SK-N-SH (cell line): ENCODE measurements at regions not wholly inside any gene's neighbourhood (a gene's known extent, or its start where the extent isn't known, plus 50 kb on each side); places are given as distances from the start of the nearest gene placed in this dataset.

Experiments
- CTCF ChIA-PET: fragments of 300-600, 350-600 bp; formaldehyde crosslinking; extraction: SDS; loops from one replicate; lab custom pipeline; 2021; lab: Yijun Ruan, JAX
- POLR2A ChIA-PET: fragments of 350-600 bp; sonication (Branson Sonifier 250); formaldehyde crosslinking; extraction: SDS; loops from one replicate; lab custom pipeline; 2020; ENCODE audit warnings: antibody characterized with exemption, inconsistent platforms; lab: Yijun Ruan, JAX
- DNase-seq: peaks from one replicate; pipeline ENCODE4 v3.0.0; 2012
- H2AFZ ChIP-seq: fragments of 200-600 bp; sonication (generic); 2 replicates; pipeline ENCODE4 v1.8.1; 2016; ENCODE audit warnings: antibody characterized with exemption, mild to moderate bottlenecking, low read depth
- H3F3A ChIP-seq: fragments of 200-600 bp; sonication (generic); replicated peaks from 2 replicates; pipeline ENCODE3; 2016; ENCODE audit warnings: antibody characterized with exemption, mild to moderate bottlenecking; ENCODE audit not compliant: insufficient read depth
- H3K27ac ChIP-seq, 2 experiments: fragments of 200-500 bp in 1 of 2; fragments of 200-600 bp in 1 of 2; sonication (Bioruptor generic) in 1 of 2; sonication (generic), shearing (Covaris generic) in 1 of 2; 2 replicates each; pipeline versions ENCODE4 v1.5.1 to v1.6.1; 2014 to 2016; ENCODE audit warnings: low read depth in 2 of 2, inconsistent platforms in 1 of 2, low read length in 1 of 2, mild to moderate bottlenecking in 1 of 2, mixed read lengths in 1 of 2
- H3K27me3 ChIP-seq: fragments of 200-600 bp; sonication (generic), shearing (Covaris generic); 2 replicates; pipeline ENCODE4 v1.6.1; 2016; ENCODE audit warnings: mixed run types; ENCODE audit not compliant: insufficient read depth
- H3K36me3 ChIP-seq, 2 experiments: fragments of 200-500 bp in 1 of 2; fragments of 200-600 bp in 1 of 2; sonication (Bioruptor generic) in 1 of 2; sonication (generic) in 1 of 2; replicated peaks in 1 of 2; 2 replicates each; pipeline versions ENCODE3 to v1.5.1; 2014 to 2016; ENCODE audit warnings: low read length in 1 of 2, mild to moderate bottlenecking in 1 of 2; ENCODE audit not compliant: insufficient read depth in 2 of 2, control insufficient read depth in 1 of 2
- H3K4me1 ChIP-seq, 2 experiments: fragments of 200-500 bp in 1 of 2; fragments of 200-600 bp in 1 of 2; sonication (Bioruptor generic) in 1 of 2; sonication (generic), shearing (Covaris generic) in 1 of 2; 2 replicates each; pipeline versions ENCODE4 v1.5.1 to v1.6.1; 2014 to 2016; ENCODE audit warnings: low read depth in 1 of 2, low read length in 1 of 2, mixed run types in 1 of 2; ENCODE audit not compliant: insufficient read depth in 2 of 2, control insufficient read depth in 1 of 2
- H3K4me2 ChIP-seq: fragments of 200-600 bp; sonication (generic), shearing (Covaris generic); 2 replicates; pipeline ENCODE4 v1.6.1; 2017; ENCODE audit warnings: mixed run types
- H3K4me3 ChIP-seq, 2 experiments: fragments of 200-500 bp in 1 of 2; fragments of 200-600 bp in 1 of 2; sonication (Bioruptor generic) in 1 of 2; sonication (generic), shearing (Covaris generic) in 1 of 2; 2 replicates each; pipeline versions ENCODE4 v1.5.1 to v1.8.1; 2014 to 2016; ENCODE audit warnings: low read depth in 2 of 2, inconsistent platforms in 1 of 2, low read length in 1 of 2, mild to moderate bottlenecking in 1 of 2, mixed read lengths in 1 of 2, moderate library complexity in 1 of 2
- H3K79me2 ChIP-seq: fragments of 200-600 bp; sonication (generic); 2 replicates; pipeline ENCODE4 v1.8.1; 2017; ENCODE audit warnings: mild to moderate bottlenecking; ENCODE audit not compliant: insufficient read depth
- H3K9ac ChIP-seq: fragments of 200-600 bp; sonication (generic); 2 replicates; pipeline ENCODE4 v1.6.1; 2017; ENCODE audit warnings: mixed run types
- H3K9me2 ChIP-seq: fragments of 200-600 bp; sonication (generic); 2 replicates; pipeline ENCODE4 v1.6.1; 2017; ENCODE audit warnings: mixed run types
- H3K9me3 ChIP-seq: fragments of 200-600 bp; sonication (generic); 2 replicates; pipeline ENCODE4 v1.6.1; 2017; ENCODE audit warnings: mixed run types, mild to moderate bottlenecking, moderate library complexity
- H4K20me1 ChIP-seq: fragments of 200-600 bp; sonication (generic); 2 replicates; pipeline ENCODE4 v1.6.1; 2017; ENCODE audit warnings: mild to moderate bottlenecking, mixed run types; ENCODE audit not compliant: insufficient read depth
- CHD2 ChIP-seq: fragments of 150-350 bp; IDR thresholded peaks from 2 replicates; pipeline ENCODE4 v1.6.1; 2018; ENCODE audit warnings: low read length; ENCODE audit not compliant: partially characterized antibody
- ELF1 ChIP-seq: IDR thresholded peaks from 2 replicates; pipeline ENCODE4 v1.4.0; 2012
- GABPA ChIP-seq: IDR thresholded peaks from 2 replicates; pipeline ENCODE4 v1.4.0; 2012; ENCODE audit warnings: low read depth, mild to moderate bottlenecking
- MEF2A ChIP-seq: IDR thresholded peaks from 2 replicates; pipeline ENCODE4 v1.4.0; 2012; ENCODE audit warnings: low read depth, borderline replicate concordance
- NFIC ChIP-seq: IDR thresholded peaks from 2 replicates; pipeline ENCODE4 v1.4.0; 2012; ENCODE audit warnings: borderline replicate concordance
- NRF1 ChIP-seq: IDR thresholded peaks from 2 replicates; pipeline ENCODE4 v1.6.1; 2012; ENCODE audit warnings: low read depth, mild to moderate bottlenecking, low read length
- TEAD4 ChIP-seq: IDR thresholded peaks from 2 replicates; pipeline ENCODE4 v1.4.0; 2012; ENCODE audit warnings: mild to moderate bottlenecking, borderline replicate concordance; ENCODE audit not compliant: insufficient read depth
- WGBS: methylation state at CpG from one replicate; pipeline ENCODE4 v1.1.6; 2017; ENCODE audit warnings: low lambda C conversion rate; 5-methylcytosine and 5-hydroxymethylcytosine counted together
- TF ChIP-seq, protein P1 (sequence below): IDR thresholded peaks from 2 replicates; pipeline ENCODE4 v1.4.0; 2012; ENCODE audit warnings: low read depth
- TF ChIP-seq, protein P2 (sequence below): IDR thresholded peaks from 2 replicates; pipeline ENCODE4 v1.6.1; 2012; ENCODE audit warnings: mild to moderate bottlenecking, low read depth, low read length, moderate library complexity
- TF ChIP-seq, protein P3 (sequence below): fragments of 200-600 bp; sonication (generic); IDR thresholded peaks from 2 replicates; pipeline ENCODE4 v1.6.1; 2017; ENCODE audit warnings: antibody characterized with exemption, mild to moderate bottlenecking, moderate library complexity

DNA sequence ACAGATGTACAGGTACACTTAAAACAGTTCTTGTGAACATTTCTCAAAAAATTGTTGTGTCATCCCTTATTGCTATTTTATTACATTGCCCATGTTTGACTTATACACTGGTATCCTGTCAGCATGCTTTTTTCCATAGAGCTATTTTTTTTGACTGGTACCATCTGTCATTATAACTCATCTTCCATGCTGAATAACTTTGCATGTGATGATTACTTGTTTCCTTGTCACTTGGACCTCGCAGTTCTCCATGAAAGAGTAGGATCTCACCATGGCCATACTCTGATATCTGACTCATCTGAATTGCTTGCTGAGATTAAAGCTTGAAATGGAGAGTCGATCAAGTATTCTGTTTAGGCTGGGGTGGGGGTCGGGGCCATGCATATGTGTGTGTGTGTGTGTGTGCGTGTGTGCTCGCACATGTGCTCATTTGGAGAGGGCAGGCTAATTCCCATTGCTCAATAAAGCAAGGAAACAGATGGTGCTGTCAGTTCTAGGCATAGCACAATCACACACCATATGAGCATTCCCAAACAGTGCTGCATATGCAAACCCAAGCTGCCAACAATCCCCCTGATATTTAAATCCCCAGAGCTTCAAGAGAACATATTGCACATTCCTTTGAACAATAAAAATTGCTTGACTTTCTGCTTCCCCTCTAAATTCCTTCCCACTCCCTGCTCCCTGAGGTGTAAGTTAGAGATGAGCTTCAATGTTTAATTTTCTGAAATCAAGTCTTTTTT, 62.9 kb downstream of the NHLRC3 start:
- CTCF ChIA-PET: interaction anchor here (1.1 kb wide), 1 partner anchor 186 kb away, joined by 3 read pairs; no protein-coding TSS in a partner anchor
- TF ChIP-seq CHD2 (no peak), GABPA (no peak), TEAD4 (no peak)
- TF ChIP-seq, protein P1, sequence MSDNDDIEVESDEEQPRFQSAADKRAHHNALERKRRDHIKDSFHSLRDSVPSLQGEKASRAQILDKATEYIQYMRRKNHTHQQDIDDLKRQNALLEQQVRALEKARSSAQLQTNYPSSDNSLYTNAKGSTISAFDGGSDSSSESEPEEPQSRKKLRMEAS: no peak
- TF ChIP-seq, protein P2, sequence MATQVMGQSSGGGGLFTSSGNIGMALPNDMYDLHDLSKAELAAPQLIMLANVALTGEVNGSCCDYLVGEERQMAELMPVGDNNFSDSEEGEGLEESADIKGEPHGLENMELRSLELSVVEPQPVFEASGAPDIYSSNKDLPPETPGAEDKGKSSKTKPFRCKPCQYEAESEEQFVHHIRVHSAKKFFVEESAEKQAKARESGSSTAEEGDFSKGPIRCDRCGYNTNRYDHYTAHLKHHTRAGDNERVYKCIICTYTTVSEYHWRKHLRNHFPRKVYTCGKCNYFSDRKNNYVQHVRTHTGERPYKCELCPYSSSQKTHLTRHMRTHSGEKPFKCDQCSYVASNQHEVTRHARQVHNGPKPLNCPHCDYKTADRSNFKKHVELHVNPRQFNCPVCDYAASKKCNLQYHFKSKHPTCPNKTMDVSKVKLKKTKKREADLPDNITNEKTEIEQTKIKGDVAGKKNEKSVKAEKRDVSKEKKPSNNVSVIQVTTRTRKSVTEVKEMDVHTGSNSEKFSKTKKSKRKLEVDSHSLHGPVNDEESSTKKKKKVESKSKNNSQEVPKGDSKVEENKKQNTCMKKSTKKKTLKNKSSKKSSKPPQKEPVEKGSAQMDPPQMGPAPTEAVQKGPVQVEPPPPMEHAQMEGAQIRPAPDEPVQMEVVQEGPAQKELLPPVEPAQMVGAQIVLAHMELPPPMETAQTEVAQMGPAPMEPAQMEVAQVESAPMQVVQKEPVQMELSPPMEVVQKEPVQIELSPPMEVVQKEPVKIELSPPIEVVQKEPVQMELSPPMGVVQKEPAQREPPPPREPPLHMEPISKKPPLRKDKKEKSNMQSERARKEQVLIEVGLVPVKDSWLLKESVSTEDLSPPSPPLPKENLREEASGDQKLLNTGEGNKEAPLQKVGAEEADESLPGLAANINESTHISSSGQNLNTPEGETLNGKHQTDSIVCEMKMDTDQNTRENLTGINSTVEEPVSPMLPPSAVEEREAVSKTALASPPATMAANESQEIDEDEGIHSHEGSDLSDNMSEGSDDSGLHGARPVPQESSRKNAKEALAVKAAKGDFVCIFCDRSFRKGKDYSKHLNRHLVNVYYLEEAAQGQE: no peak
- TF ChIP-seq, all 33 proteins: peak for 0
- H3K4me3 ChIP-seq: no peak overlapping the region
- H3K9me2 ChIP-seq: no peaks in the 10 kb centered on the region
- H3K27ac ChIP-seq: no peak overlapping the region
- no peaks in the 10 kb centered on the region for H3K36me3 ChIP-seq
- no peak for DNase-seq
- no peaks in the 10 kb centered on the region for H3K9me3 ChIP-seq
- H3K27me3 ChIP-seq: no peaks in the 10 kb centered on the region
- no peaks in the 10 kb centered on the region for H3K79me2 ChIP-seq
- H3F3A ChIP-seq: no peaks in the 10 kb centered on the region
- no peak overlapping the region for H2AFZ ChIP-seq
- no peak overlapping the region for H3K4me2 ChIP-seq
- no peak overlapping the region for H3K9ac ChIP-seq
- POLR2A ChIA-PET: no interaction called here
- WGBS: 41% methylated on average over 5 of the region's 5 CpGs
- no peaks in the 10 kb centered on the region for H4K20me1 ChIP-seq
- H3K4me1 ChIP-seq: no peaks in the 10 kb centered on the region

DNA sequence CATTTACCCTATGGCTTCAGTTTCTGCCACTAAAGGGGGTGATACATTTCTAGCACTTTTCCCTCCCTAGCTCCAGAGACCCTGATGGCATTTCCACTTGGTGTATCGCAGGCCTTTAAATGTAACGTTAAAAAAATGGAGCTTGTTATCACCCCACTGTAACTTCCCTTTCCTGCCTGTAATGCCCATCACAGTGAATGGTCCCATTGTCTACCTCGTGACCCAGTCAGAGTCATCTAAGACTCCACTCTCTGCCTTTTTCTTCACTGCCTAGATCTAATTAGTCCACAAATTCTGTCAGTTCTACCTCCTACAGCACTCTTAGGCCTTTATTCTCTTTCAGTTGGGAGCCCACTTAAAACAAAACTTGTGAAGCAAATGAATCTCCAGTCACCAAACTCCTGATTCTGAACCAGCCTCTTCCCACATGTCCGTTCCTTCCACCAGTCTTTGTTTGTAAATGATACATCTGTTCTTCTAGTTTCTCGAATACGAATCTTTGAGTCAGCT, 64.8 kb downstream of the NHLRC3 start:
- CTCF ChIA-PET: no interaction called here

More for the DNA sequence above, 64.8 kb downstream of the NHLRC3 start:
- H3K9me3 ChIP-seq: no peaks in the 10 kb centered on the region
- no peaks in the 10 kb centered on the region for H4K20me1 ChIP-seq
- no peak overlapping the region for H3K27ac ChIP-seq
- H3K9me2 ChIP-seq: no peaks in the 10 kb centered on the region
- 51% methylated on average over 6 of the region's 6 CpGs for WGBS
- H3K4me3 ChIP-seq: no peak overlapping the region
- H3K27me3 ChIP-seq: no peaks in the 10 kb centered on the region
- H3K4me2 ChIP-seq: no peak overlapping the region
- H3K4me1 ChIP-seq: no peaks in the 10 kb centered on the region; a peak in 2 of 4 replicates
- POLR2A ChIA-PET: no interaction called here
- TF ChIP-seq NRF1 (no peak), ELF1 (no peak), NFIC (no peak), GABPA (no peak), MEF2A (no peak)
- TF ChIP-seq, protein P3, sequence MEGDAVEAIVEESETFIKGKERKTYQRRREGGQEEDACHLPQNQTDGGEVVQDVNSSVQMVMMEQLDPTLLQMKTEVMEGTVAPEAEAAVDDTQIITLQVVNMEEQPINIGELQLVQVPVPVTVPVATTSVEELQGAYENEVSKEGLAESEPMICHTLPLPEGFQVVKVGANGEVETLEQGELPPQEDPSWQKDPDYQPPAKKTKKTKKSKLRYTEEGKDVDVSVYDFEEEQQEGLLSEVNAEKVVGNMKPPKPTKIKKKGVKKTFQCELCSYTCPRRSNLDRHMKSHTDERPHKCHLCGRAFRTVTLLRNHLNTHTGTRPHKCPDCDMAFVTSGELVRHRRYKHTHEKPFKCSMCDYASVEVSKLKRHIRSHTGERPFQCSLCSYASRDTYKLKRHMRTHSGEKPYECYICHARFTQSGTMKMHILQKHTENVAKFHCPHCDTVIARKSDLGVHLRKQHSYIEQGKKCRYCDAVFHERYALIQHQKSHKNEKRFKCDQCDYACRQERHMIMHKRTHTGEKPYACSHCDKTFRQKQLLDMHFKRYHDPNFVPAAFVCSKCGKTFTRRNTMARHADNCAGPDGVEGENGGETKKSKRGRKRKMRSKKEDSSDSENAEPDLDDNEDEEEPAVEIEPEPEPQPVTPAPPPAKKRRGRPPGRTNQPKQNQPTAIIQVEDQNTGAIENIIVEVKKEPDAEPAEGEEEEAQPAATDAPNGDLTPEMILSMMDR: no peak
- TF ChIP-seq, all 33 proteins: peak for 0
- Histone ChIP-seq H2AFZ (no peak overlapping the region), H3F3A (no peaks in the 10 kb centered on the region), H3K36me3 (no peaks in the 10 kb centered on the region), H3K9ac (no peak overlapping the region), H3K79me2 (no peaks in the 10 kb centered on the region)
- DNase-seq: no peak
